GM23338 (cell line): ENCODE measurements at regions not wholly inside any gene's neighbourhood (a gene's known extent, or its start where the extent isn't known, plus 50 kb on each side); places are given as distances from the start of the nearest gene placed in this dataset.

Experiments used
- ATAC-seq: fragments of 200-7000 bp; cut with Tn5 transposase; 3 replicates; pipeline ENCODE4 v1.9.1; 2020
- DNase-seq: peaks from one replicate; pipeline ENCODE4 v3.0.0-alpha.2; 2015; ENCODE audit warnings: low spot score
- H2AFZ ChIP-seq: fragments of 200-600 bp; sonication (generic); 2 replicates; pipeline ENCODE4 v1.8.0; 2016; ENCODE audit warnings: antibody characterized with exemption, mild to moderate bottlenecking, moderate library complexity
- H3F3A ChIP-seq: fragments of 200-600 bp; sonication (generic); replicated peaks from 2 replicates; pipeline ENCODE4 v1.8.0; 2017; ENCODE audit warnings: antibody characterized with exemption, mixed run types, low read depth
- H3K27ac ChIP-seq: fragments of 200-600 bp; sonication (generic); 2 replicates; pipeline ENCODE4 v1.6.1; 2016; ENCODE audit warnings: low read depth
- H3K27me3 ChIP-seq: fragments of 200-600 bp; sonication (generic); 2 replicates; pipeline ENCODE4 v1.8.0; 2016; ENCODE audit warnings: mild to moderate bottlenecking, mixed run types, moderate library complexity; ENCODE audit not compliant: insufficient read depth
- H3K36me3 ChIP-seq: fragments of 200-600 bp; sonication (generic); 2 replicates; pipeline ENCODE4 v1.8.0; 2016; ENCODE audit warnings: mild to moderate bottlenecking; ENCODE audit not compliant: insufficient read depth
- H3K4me1 ChIP-seq: fragments of 200-600 bp; sonication (generic); 2 replicates; pipeline ENCODE4 v1.8.0; 2016; ENCODE audit warnings: mild to moderate bottlenecking, moderate library complexity; ENCODE audit not compliant: insufficient read depth
- H3K4me2 ChIP-seq: fragments of 200-600 bp; sonication (generic); 2 replicates; pipeline ENCODE4 v1.7.1; 2017; ENCODE audit warnings: mixed run types
- H3K4me3 ChIP-seq: fragments of 200-600 bp; sonication (generic); 2 replicates; pipeline ENCODE4 v1.6.1; 2016; ENCODE audit warnings: mixed run types
- H3K79me2 ChIP-seq: fragments of 200-600 bp; sonication (generic); replicated peaks from 2 replicates; pipeline ENCODE4 v1.8.0; 2017; ENCODE audit warnings: mild to moderate bottlenecking; ENCODE audit not compliant: insufficient read depth
- H3K9me2 ChIP-seq: fragments of 200-600 bp; sonication (generic); 2 replicates; pipeline ENCODE4 v1.8.0; 2017; ENCODE audit not compliant: insufficient read depth
- H4K20me1 ChIP-seq: fragments of 200-600 bp; sonication (generic); replicated peaks from 2 replicates; pipeline ENCODE4 v1.8.0; 2017; ENCODE audit warnings: mild to moderate bottlenecking; ENCODE audit not compliant: insufficient read depth
- H3K27ac Mint-ChIP-seq: 2 replicates; pipeline ENCODE4 v1.8.0; 2020; ENCODE audit warnings: inconsistent platforms, mild to moderate bottlenecking, moderate library complexity, mixed read lengths
- H3K27me3 Mint-ChIP-seq: 3 replicates; pipeline ENCODE4 v1.8.0; 2022; ENCODE audit warnings: low read depth, mild to moderate bottlenecking, moderate library complexity, mixed read lengths, inconsistent platforms; ENCODE audit not compliant: insufficient read depth, poor library complexity
- H3K36me3 Mint-ChIP-seq: 3 replicates; pipeline ENCODE4 v1.8.0; 2021; ENCODE audit warnings: low read depth, mild to moderate bottlenecking, inconsistent platforms, moderate library complexity, mixed read lengths
- H3K4me1 Mint-ChIP-seq: 3 replicates; pipeline ENCODE4 v1.8.0; 2020; ENCODE audit warnings: mild to moderate bottlenecking, inconsistent platforms, mixed read lengths
- H3K4me3 Mint-ChIP-seq: 3 replicates; pipeline ENCODE4 v1.8.0; 2021; ENCODE audit warnings: moderate library complexity, mild to moderate bottlenecking, inconsistent platforms, mixed read lengths
- H3K9me3 Mint-ChIP-seq: 3 replicates; pipeline ENCODE4 v1.8.0; 2020; ENCODE audit warnings: moderate library complexity, mild to moderate bottlenecking, inconsistent platforms, mixed read lengths
- JUNB ChIP-seq: IDR thresholded peaks from one replicate; pipeline ENCODE4 v1.6.1; 2016; ENCODE audit warnings: antibody characterized with exemption; ENCODE audit not compliant: unreplicated experiment
- ZNF331 ChIP-seq: fragments of 250-450 bp; sonication (Bioruptor Pico); IDR thresholded peaks from 2 replicates; pipeline ENCODE4 v1.5.0; 2020; ENCODE audit warnings: low read depth, mild to moderate bottlenecking, moderate library complexity
- TF ChIP-seq, protein P1 (sequence below): fragments of 250-450 bp; sonication (Bioruptor Pico); IDR thresholded peaks from 2 replicates; pipeline ENCODE4 v1.5.0; 2020; ENCODE audit warnings: mild to moderate bottlenecking, moderate library complexity

DNA sequence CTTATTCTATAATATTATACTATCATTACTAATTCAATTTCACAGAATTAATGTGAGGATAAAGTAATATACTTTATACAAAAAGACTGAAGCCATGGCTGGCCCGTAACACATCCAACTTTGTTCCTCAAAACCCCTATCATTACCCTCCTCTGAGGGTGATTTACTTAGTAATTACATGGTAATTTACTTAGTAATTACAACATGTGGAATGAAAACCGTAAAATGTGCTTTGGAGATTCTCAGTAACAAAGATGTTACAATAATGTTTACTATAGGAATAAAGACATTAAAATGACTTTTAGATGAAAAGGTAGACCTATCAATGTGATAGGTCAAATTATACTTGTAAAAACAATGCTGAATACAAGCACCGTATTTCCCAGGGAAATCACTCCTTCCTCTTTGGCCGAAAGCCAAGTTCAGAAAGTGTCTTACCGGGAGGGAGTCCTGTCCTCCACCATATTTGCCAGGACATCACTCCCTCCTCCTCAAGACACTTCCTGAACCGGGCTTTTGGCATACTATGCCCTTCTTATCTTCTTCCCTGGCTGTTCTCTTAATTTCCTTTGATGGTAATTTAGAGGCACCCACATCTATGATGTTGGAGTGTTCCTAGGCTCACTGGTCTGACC is 1047.8 kb downstream of the SOCS6 start:
- ATAC-seq, result no peak

More for the DNA sequence above, 1047.8 kb downstream of the SOCS6 start:
- H3K4me3 Mint-ChIP-seq, result no peak overlapping the region
- Histone ChIP-seq H3K79me2 (no peaks in the 10 kb centered on the region), H3K27ac (no peak overlapping the region), H3F3A (no peaks in the 10 kb centered on the region), H3K4me3 (no peak overlapping the region), H3K36me3 (peaks cover 5% of the 10 kb centered on the region; the same call in 1 of the 2 replicates), H3K27me3 (no peaks in the 10 kb centered on the region), H3K9me2 (no peaks in the 10 kb centered on the region), H2AFZ (no peak overlapping the region), H4K20me1 (no peaks in the 10 kb centered on the region), H3K4me1 (no peaks in the 10 kb centered on the region), H3K4me2 (no peak overlapping the region)
- H3K4me1 Mint-ChIP-seq, result no peaks in the 10 kb centered on the region
- no peak for DNase-seq
- no peaks in the 10 kb centered on the region for H3K27me3 Mint-ChIP-seq
- TF ChIP-seq, protein P1, sequence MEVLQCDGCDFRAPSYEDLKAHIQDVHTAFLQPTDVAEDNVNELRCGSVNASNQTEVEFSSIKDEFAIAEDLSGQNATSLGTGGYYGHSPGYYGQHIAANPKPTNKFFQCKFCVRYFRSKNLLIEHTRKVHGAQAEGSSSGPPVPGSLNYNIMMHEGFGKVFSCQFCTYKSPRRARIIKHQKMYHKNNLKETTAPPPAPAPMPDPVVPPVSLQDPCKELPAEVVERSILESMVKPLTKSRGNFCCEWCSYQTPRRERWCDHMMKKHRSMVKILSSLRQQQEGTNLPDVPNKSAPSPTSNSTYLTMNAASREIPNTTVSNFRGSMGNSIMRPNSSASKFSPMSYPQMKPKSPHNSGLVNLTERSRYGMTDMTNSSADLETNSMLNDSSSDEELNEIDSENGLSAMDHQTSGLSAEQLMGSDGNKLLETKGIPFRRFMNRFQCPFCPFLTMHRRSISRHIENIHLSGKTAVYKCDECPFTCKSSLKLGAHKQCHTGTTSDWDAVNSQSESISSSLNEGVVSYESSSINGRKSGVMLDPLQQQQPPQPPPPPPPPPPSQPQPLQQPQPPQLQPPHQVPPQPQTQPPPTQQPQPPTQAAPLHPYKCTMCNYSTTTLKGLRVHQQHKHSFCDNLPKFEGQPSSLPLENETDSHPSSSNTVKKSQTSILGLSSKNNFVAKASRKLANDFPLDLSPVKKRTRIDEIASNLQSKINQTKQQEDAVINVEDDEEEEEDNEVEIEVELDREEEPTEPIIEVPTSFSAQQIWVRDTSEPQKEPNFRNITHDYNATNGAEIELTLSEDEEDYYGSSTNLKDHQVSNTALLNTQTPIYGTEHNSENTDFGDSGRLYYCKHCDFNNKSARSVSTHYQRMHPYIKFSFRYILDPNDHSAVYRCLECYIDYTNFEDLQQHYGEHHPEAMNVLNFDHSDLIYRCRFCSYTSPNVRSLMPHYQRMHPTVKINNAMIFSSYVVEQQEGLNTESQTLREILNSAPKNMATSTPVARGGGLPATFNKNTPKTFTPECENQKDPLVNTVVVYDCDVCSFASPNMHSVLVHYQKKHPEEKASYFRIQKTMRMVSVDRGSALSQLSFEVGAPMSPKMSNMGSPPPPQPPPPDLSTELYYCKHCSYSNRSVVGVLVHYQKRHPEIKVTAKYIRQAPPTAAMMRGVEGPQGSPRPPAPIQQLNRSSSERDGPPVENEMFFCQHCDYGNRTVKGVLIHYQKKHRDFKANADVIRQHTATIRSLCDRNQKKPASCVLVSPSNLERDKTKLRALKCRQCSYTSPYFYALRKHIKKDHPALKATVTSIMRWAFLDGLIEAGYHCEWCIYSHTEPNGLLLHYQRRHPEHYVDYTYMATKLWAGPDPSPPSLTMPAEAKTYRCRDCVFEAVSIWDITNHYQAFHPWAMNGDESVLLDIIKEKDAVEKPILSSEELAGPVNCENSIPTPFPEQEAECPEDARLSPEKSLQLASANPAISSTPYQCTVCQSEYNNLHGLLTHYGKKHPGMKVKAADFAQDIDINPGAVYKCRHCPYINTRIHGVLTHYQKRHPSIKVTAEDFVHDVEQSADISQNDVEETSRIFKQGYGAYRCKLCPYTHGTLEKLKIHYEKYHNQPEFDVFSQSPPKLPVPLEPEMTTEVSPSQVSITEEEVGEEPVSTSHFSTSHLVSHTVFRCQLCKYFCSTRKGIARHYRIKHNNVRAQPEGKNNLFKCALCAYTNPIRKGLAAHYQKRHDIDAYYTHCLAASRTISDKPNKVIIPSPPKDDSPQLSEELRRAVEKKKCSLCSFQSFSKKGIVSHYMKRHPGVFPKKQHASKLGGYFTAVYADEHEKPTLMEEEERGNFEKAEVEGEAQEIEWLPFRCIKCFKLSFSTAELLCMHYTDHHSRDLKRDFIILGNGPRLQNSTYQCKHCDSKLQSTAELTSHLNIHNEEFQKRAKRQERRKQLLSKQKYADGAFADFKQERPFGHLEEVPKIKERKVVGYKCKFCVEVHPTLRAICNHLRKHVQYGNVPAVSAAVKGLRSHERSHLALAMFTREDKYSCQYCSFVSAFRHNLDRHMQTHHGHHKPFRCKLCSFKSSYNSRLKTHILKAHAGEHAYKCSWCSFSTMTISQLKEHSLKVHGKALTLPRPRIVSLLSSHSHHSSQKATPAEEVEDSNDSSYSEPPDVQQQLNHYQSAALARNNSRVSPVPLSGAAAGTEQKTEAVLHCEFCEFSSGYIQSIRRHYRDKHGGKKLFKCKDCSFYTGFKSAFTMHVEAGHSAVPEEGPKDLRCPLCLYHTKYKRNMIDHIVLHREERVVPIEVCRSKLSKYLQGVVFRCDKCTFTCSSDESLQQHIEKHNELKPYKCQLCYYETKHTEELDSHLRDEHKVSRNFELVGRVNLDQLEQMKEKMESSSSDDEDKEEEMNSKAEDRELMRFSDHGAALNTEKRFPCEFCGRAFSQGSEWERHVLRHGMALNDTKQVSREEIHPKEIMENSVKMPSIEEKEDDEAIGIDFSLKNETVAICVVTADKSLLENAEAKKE (CRISPR knock-in tag), result no peak
- TF ChIP-seq ZNF331 (CRISPR knock-in tag) (no peak), JUNB (no peak)
- H3K27ac Mint-ChIP-seq, result no peak overlapping the region
- peaks cover 17% of the 10 kb centered on the region; the same call in 1 of the 3 replicates for H3K36me3 Mint-ChIP-seq
- H3K9me3 Mint-ChIP-seq, result peaks cover 73% of the 10 kb centered on the region
